Colonic mucosa (tissue), 4 donors: ENCODE measurements at regions not wholly inside any gene's neighbourhood (a gene's known extent, or its start where the extent isn't known, plus 50 kb on each side); places are given as distances from the start of the nearest gene placed in this dataset.
"Not testable (repeated sequence)": the region's sequence is repeated elsewhere in the genome, so short reads cannot be mapped to it uniquely, and the experiment has no call there.

Experiments
- DNase-seq: peaks from one replicate; pipeline ENCODE4 v3.0.0-alpha.2; 2020
- H3K27ac ChIP-seq: fragments of 200-600 bp; one replicate; pipeline ENCODE4 v1.8.0; 2021
- H3K27me3 ChIP-seq: fragments of 200-600 bp; one replicate; pipeline ENCODE4 v1.8.0; 2021
- H3K36me3 ChIP-seq: fragments of 200-600 bp; one replicate; pipeline ENCODE4 v1.8.0; 2021
- H3K4me1 ChIP-seq: fragments of 200-600 bp; one replicate; pipeline ENCODE4 v1.8.0; 2021; ENCODE audit warnings: mild to moderate bottlenecking
- H3K4me3 ChIP-seq: fragments of 200-600 bp; one replicate; pipeline ENCODE4 v1.8.0; 2021
- H3K9ac ChIP-seq, 2 donors: one replicate each; pipeline ENCODE4 v1.7.0; 2013; ENCODE audit warnings: control low read depth in 2 of 2, low read depth in 2 of 2, low read length in 2 of 2
- H3K9me3 ChIP-seq: fragments of 200-600 bp; one replicate; pipeline ENCODE4 v1.8.0; 2021
- CTCF ChIP-seq: fragments of 200-600 bp; IDR thresholded peaks from one replicate; pipeline ENCODE4 v1.8.0; 2022; ENCODE audit warnings: antibody characterized with exemption, mild to moderate bottlenecking
- intact Hi-C: fragments of 100-400 bp; cut with DNase I; formaldehyde crosslinking; loops from one replicate; pipeline ENCODE4 v1.14.1; 2022
- donor health status: healthy.
- donor health status: DM: no; HTN: no; CAD: no.
- donor health status: DM: no; HTN: no; CAD: no.

GRCh38 chr2:132268284-132268976 is 106.7 kb upstream of the ANKRD30BL start:
- not testable (repeated sequence) for H3K4me3 ChIP-seq, H3K36me3 ChIP-seq, H3K4me1 ChIP-seq, H3K9me3 ChIP-seq, H3K27ac ChIP-seq, H3K9ac ChIP-seq, H3K27me3 ChIP-seq
- DNase-seq: peak; percentile 82
- intact Hi-C loops: loop anchor here (5.0 kb wide), 1 partner anchor 904 kb away; no protein-coding TSS in a partner anchor
- TF ChIP-seq CTCF: peak; percentile 48

- Histone ChIP-seq H3K4me3 (no peak overlapping the region), H3K36me3 (no peaks in the 10 kb centered on the region), H3K9me3 (no peaks in the 10 kb centered on the region), H3K9ac (no peak overlapping the region), H3K27me3 (no peaks in the 10 kb centered on the region), H3K4me1 (no peaks in the 10 kb centered on the region), H3K27ac (no peak overlapping the region)
- TF ChIP-seq CTCF: no peak
- DNase-seq: no peak
- intact Hi-C loops: loop anchor here (5.0 kb wide), 1 partner anchor 903 kb away; no protein-coding TSS in a partner anchor
Observed at GRCh38 chr2:132268977-132269523, 107.3 kb upstream of the ANKRD30BL start.

- Histone ChIP-seq H3K9me3 (no peaks in the 10 kb centered on the region), H3K27me3 (no peaks in the 10 kb centered on the region), H3K4me1 (no peaks in the 10 kb centered on the region), H3K27ac (no peak overlapping the region), H3K9ac (no peak overlapping the region), H3K36me3 (no peaks in the 10 kb centered on the region), H3K4me3 (no peak overlapping the region)
- no peak for TF ChIP-seq CTCF
- intact Hi-C loops: no loop called here
- DNase-seq: no peak
Observed at GRCh38 chr2:132270255-132270654, 108.5 kb upstream of the ANKRD30BL start.

- H3K4me3 ChIP-seq: no peak overlapping the region
- DNase-seq: no peak
- H3K9ac ChIP-seq: no peak overlapping the region
- H3K27me3 ChIP-seq: no peaks in the 10 kb centered on the region
- no peak for TF ChIP-seq CTCF
- intact Hi-C loops: no loop called here
- H3K4me1 ChIP-seq: no peaks in the 10 kb centered on the region
- no peaks in the 10 kb centered on the region for H3K36me3 ChIP-seq
- no peaks in the 10 kb centered on the region for H3K9me3 ChIP-seq
- no peak overlapping the region for H3K27ac ChIP-seq
Observed at GRCh38 chr2:132270981-132271546, 109.3 kb upstream of the ANKRD30BL start.

GRCh38 chr2:132271794-132272193 is 110.0 kb upstream of the ANKRD30BL start:
- H3K4me3 ChIP-seq, H3K27ac ChIP-seq, H3K27me3 ChIP-seq, H3K9me3 ChIP-seq, H3K4me1 ChIP-seq, H3K36me3 ChIP-seq, intact Hi-C loops, DNase-seq, H3K9ac ChIP-seq: not testable (repeated sequence)

GRCh38 chr2:132272713-132273112 is 111.0 kb upstream of the ANKRD30BL start:
- Histone ChIP-seq H3K4me1 (no peaks in the 10 kb centered on the region), H3K27me3 (no peaks in the 10 kb centered on the region), H3K4me3 (no peak overlapping the region), H3K9ac (no peak overlapping the region), H3K27ac (no peak overlapping the region), H3K36me3 (no peaks in the 10 kb centered on the region), H3K9me3 (no peaks in the 10 kb centered on the region)
- no peak for DNase-seq
- TF ChIP-seq CTCF: no peak
- intact Hi-C loops: no loop called here

GRCh38 chr2:132273585-132273984 is 111.8 kb upstream of the ANKRD30BL start:
- H3K4me1 ChIP-seq, intact Hi-C loops, H3K27ac ChIP-seq, DNase-seq, H3K27me3 ChIP-seq, H3K9me3 ChIP-seq, H3K36me3 ChIP-seq, H3K4me3 ChIP-seq, H3K9ac ChIP-seq: not testable (repeated sequence)
